Heart left ventricle (tissue), 16 donors: ENCODE measurements at regions not wholly inside any gene's neighbourhood (a gene's known extent, or its start where the extent isn't known, plus 50 kb on each side); places are given as distances from the start of the nearest gene placed in this dataset.

Experiments used
- ATAC-seq, 4 donors: fragments of 200-7000 bp; cut with Tn5 transposase; one replicate each; pipeline ENCODE4 v1.9.1; 2020 to 2022; ENCODE audit warnings: moderate library complexity in 4 of 4, mild to moderate bottlenecking in 3 of 4, moderate number of reproducible peaks in 1 of 4
- DNase-seq, 5 donors: peaks; one replicate each; pipeline ENCODE4 v3.0.0-alpha.2; 2020
- H3K27ac ChIP-seq, 12 donors: fragments of 200-600 bp; sonication (generic) in 4 of 12; one replicate each; pipeline versions ENCODE4 v1.5.0 to v1.8.0; 2016 to 2022; ENCODE audit warnings: mild to moderate bottlenecking in 2 of 12
- H3K27me3 ChIP-seq, 9 donors: fragments of 200-600 bp; sonication (generic) in 2 of 9; one replicate each; pipeline versions ENCODE4 v1.5.1 to v1.8.0; 2016 to 2022; ENCODE audit warnings: mild to moderate bottlenecking in 3 of 9
- H3K36me3 ChIP-seq, 9 donors: fragments of 200-600 bp; sonication (generic) in 2 of 9; one replicate each; pipeline versions ENCODE4 v1.5.0 to v1.8.0; 2018 to 2022; ENCODE audit warnings: mild to moderate bottlenecking in 2 of 9
- H3K4me1 ChIP-seq, 12 donors: fragments of 200-600 bp; sonication (generic) in 4 of 12; one replicate each; pipeline versions ENCODE4 v1.5.0 to v1.8.0; 2016 to 2022; ENCODE audit warnings: mild to moderate bottlenecking in 3 of 12
- H3K4me3 ChIP-seq, 12 donors: fragments of 200-600 bp; sonication (generic) in 4 of 12; one replicate each; pipeline versions ENCODE4 v1.5.0 to v1.8.0; 2017 to 2022; ENCODE audit warnings: mild to moderate bottlenecking in 9 of 12, moderate library complexity in 4 of 12
- H3K9me3 ChIP-seq, 12 donors: fragments of 200-600 bp; sonication (generic) in 4 of 12; one replicate each; pipeline versions ENCODE4 v1.5.0 to v1.8.0; 2016 to 2022; ENCODE audit warnings: mild to moderate bottlenecking in 1 of 12
- POLR2A ChIP-seq, 2 donors: fragments of 450-650 bp; IDR thresholded peaks; one replicate each; pipeline ENCODE4 v1.6.1; 2017; ENCODE audit warnings: antibody characterized with exemption in 2 of 2, mild to moderate bottlenecking in 2 of 2, moderate library complexity in 2 of 2
- WGBS, 4 donors: extraction: QIAGEN DNeasy Blood & Tissue Kit in 2 of 4; methylation state at CpG; one replicate each; pipeline versions ENCODE4 v1.1.5 to v1.1.7; 2013 to 2018; 5-methylcytosine and 5-hydroxymethylcytosine counted together
- intact Hi-C, 10 donors: fragments of 100-400 bp; cut with DNase I; formaldehyde crosslinking; loops; one replicate each; pipeline versions ENCODE4 v1.11.1 to v1.14.2; 2022
- TF ChIP-seq, protein P1 (sequence below), 12 donors: fragments of 200-600 bp; sonication (generic) in 4 of 12; IDR thresholded peaks; one replicate each; pipeline versions ENCODE4 v1.5.0 to v1.8.0; 2018 to 2022; ENCODE audit warnings: antibody characterized with exemption in 12 of 12, mild to moderate bottlenecking in 5 of 12
- donor health status: ischemic (EF 13 %, LVEDD 7.1; RV severe dilation, severe dysfunction).
- donor health status: healthy with polysubstance abuse.
- donor health status: DM: no; HTN: yes; CAD: no.
- donor health status: DM: no; HTN: no; CAD: no.
- donor health status: ischemic (EF 25% LVEDD 6.9; RV normal size, moderate dysfunction).
- donor health status: ischemic (EF 25% LVEDD 5.7; RV mildly dilated, moderate dysfunction).
- donor health status: healthy.
- donor health status: DM: yes; HTN: yes; CAD: no.
- donor health status: ischemic (EF 35%, LVEDD 5.7; RV mildly dilated, moderate dysfunction).
- donor health status: nonischemic (EF 11% LVEDD 7.7; RV severe dilation, severe dysfunction).
- donor health status: DM: yes; HTN: yes; CAD: no.
- donor health status: PGD.
- donor health status: ischemic (EF 29% LVEDD 5.4; RV normal size, mild dysfunction).
- donor health status: nonischemic (EF 23%, LVEDD 6.1; RV moderate dilation, normal function).

DNA sequence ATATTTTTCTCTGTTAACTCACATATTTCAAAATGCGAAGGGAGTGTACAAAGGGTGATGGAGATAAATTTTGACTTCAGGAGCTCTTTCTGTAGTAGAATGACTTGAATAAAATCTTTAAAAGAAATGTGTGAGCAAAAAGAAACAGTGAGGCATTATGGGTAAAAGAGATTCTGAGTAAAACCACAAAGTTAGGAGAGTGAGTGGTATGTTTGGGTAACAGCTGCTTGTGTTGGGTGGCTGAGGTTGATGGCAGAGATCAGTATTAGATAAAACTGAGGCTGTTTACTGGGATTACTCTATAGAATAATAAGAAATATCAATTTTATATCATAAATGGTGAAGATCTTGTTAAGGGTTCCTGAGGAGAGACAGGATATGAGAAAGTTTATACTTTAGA, 434.2 kb upstream of the AMOT start:
- intact Hi-C loops = no loop called here
- ATAC-seq = no peak
- 92 to 96% (median 93%) methylated on average over 1 of the region's 1 CpG for WGBS, 4 donors

DNA sequence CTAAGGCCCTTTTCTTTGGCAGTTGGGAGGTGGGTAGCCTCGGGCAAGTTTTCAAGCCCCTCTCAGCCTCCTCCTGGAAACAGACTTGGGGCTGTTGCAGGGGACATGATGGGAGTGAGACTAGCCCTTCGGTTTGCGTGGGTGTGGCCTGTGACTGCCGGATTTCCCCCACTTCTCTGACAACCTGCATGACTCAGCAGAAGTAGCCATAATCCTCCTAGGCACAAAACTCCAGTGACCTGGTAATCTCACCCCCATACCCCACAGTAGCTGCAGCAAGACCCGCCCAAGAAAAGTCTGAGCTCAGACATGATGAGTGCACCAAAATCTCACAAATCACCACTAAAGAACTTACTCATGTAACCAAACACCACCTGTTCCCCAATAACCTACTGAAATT, 433.7 kb upstream of the AMOT start:
- 52 to 81% (median 72%) methylated on average over 5 of the region's 5 CpGs for WGBS, 4 donors
- intact Hi-C loops = no loop called here
- no peak for TF ChIP-seq POLR2A (IDR thresholded peaks at IDR 0.05)
- TF ChIP-seq, protein P1, sequence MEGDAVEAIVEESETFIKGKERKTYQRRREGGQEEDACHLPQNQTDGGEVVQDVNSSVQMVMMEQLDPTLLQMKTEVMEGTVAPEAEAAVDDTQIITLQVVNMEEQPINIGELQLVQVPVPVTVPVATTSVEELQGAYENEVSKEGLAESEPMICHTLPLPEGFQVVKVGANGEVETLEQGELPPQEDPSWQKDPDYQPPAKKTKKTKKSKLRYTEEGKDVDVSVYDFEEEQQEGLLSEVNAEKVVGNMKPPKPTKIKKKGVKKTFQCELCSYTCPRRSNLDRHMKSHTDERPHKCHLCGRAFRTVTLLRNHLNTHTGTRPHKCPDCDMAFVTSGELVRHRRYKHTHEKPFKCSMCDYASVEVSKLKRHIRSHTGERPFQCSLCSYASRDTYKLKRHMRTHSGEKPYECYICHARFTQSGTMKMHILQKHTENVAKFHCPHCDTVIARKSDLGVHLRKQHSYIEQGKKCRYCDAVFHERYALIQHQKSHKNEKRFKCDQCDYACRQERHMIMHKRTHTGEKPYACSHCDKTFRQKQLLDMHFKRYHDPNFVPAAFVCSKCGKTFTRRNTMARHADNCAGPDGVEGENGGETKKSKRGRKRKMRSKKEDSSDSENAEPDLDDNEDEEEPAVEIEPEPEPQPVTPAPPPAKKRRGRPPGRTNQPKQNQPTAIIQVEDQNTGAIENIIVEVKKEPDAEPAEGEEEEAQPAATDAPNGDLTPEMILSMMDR (IDR thresholded peaks at IDR 0.05) = no peak

More for the DNA sequence above, 434.2 kb upstream of the AMOT start:
- no peaks in the 10 kb centered on the region for H3K27me3 ChIP-seq
- no peaks in the 10 kb centered on the region for H3K36me3 ChIP-seq
- DNase-seq = no peak
- H3K4me1 ChIP-seq = no peaks in the 10 kb centered on the region
- H3K9me3 ChIP-seq = no peaks in the 10 kb centered on the region
- H3K27ac ChIP-seq = no peak overlapping the region
- TF ChIP-seq, protein P1 (IDR thresholded peaks at IDR 0.05) = no peak
- TF ChIP-seq POLR2A (IDR thresholded peaks at IDR 0.05) = no peak
- H3K4me3 ChIP-seq = no peak overlapping the region

DNA sequence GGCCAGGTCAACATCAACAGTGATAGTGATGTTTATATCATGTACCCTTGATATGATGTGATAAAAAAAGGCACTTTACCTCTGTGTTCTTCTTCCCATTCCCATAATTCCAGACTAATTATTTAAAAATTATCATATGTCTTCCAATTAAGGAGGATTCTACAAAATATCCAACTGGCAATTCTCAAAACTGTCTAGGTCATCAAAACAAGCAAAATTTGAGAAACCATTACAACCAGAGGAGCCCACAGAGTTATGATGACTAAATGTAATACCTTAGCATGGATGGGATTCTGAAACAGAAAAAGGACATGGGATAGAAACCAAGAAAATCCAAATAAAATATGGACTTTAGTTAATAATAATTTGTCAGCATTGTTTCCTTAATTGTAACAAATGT, 428.6 kb upstream of the AMOT start:
- Histone ChIP-seq H3K4me1 (no peaks in the 10 kb centered on the region), H3K27me3 (no peaks in the 10 kb centered on the region), H3K9me3 (no peaks in the 10 kb centered on the region), H3K4me3 (no peak overlapping the region), H3K36me3 (no peaks in the 10 kb centered on the region), H3K27ac (no peak overlapping the region)
- TF ChIP-seq, protein P1 (IDR thresholded peaks at IDR 0.05) = no peak
- TF ChIP-seq POLR2A (IDR thresholded peaks at IDR 0.05) = no peak
- ATAC-seq (no peak), DNase-seq (no peak)
- intact Hi-C loops = no loop called here

More for the DNA sequence above, 433.7 kb upstream of the AMOT start:
- Histone ChIP-seq H3K4me1 (no peaks in the 10 kb centered on the region), H3K9me3 (no peaks in the 10 kb centered on the region), H3K4me3 (no peak overlapping the region), H3K27me3 (no peaks in the 10 kb centered on the region), H3K27ac (no peak overlapping the region), H3K36me3 (no peaks in the 10 kb centered on the region)
- no peak for DNase-seq
- ATAC-seq = no peak

DNA sequence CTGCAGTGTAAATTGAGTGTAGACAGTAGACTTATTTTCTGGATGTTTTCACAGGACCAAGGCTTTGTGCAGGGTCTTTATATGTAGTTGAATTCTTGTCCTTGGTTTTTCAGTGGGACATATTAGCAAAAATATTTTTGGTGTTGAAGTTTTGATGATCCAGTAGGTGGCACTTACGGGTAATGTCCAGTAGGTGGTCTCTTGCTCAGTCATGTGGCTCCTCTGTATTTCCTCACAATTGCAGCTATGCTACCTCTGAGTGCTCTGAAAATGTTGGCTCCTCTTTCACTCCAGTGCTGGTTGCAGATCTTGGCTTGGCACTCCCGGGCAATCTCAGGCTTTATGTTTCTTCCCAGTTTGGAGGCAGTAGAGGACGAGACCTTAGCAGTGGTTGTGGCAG, 419.8 kb upstream of the AMOT start:
- Histone ChIP-seq H3K27ac (no peak overlapping the region), H3K4me3 (no peak overlapping the region), H3K4me1 (no peaks in the 10 kb centered on the region), H3K27me3 (peaks cover 0 to 5% (median 0%) of the 10 kb centered on the region in 9 donors), H3K9me3 (no peaks in the 10 kb centered on the region), H3K36me3 (no peaks in the 10 kb centered on the region)
- TF ChIP-seq, protein P1 (IDR thresholded peaks at IDR 0.05) = no peak
- no peak for TF ChIP-seq POLR2A (IDR thresholded peaks at IDR 0.05)
- DNase-seq (no peak), ATAC-seq (no peak)
- whole genome bisulfite sequencing, 4 donors = 60 to 86% (median 76%) methylated on average over 3 of the region's 3 CpGs
- intact Hi-C loops = no loop called here
